Chondrocyte (in vitro differentiated cells): ENCODE measurements at regions not wholly inside any gene's neighbourhood (a gene's known extent, or its start where the extent isn't known, plus 50 kb on each side); places are given as distances from the start of the nearest gene placed in this dataset.
"Not testable (repeated sequence)": the region's sequence is repeated elsewhere in the genome, so short reads cannot be mapped to it uniquely, and the experiment has no call there.

Source experiments
- DNase-seq: peaks from one replicate; pipeline ENCODE4 v3.0.0; 2021; ENCODE audit warnings: mixed read lengths, low spot score
- H3K27ac Mint-ChIP-seq: one replicate; pipeline ENCODE4 v1.8.0; 2021; ENCODE audit warnings: mild to moderate bottlenecking, moderate library complexity, mixed read lengths; ENCODE audit not compliant: unreplicated experiment
- H3K27me3 Mint-ChIP-seq: 2 replicates; pipeline ENCODE4 v1.8.0; 2021; ENCODE audit warnings: low read depth, mixed read lengths
- H3K36me3 Mint-ChIP-seq: 2 replicates; pipeline ENCODE4 v1.8.0; 2021; ENCODE audit warnings: low read depth, mixed read lengths
- H3K4me1 Mint-ChIP-seq: 2 replicates; pipeline ENCODE4 v1.8.0; 2021; ENCODE audit warnings: low read depth, mild to moderate bottlenecking, mixed read lengths
- H3K4me3 Mint-ChIP-seq: one replicate; pipeline ENCODE4 v1.8.0; 2021; ENCODE audit warnings: mild to moderate bottlenecking, moderate library complexity, mixed read lengths; ENCODE audit not compliant: unreplicated experiment
- H3K9me3 Mint-ChIP-seq: 2 replicates; pipeline ENCODE4 v1.8.0; 2021; ENCODE audit warnings: low read depth, mixed read lengths
- CTCF ChIP-seq: fragments of 200-600 bp; sonication (generic); IDR thresholded peaks from 2 replicates; pipeline ENCODE4 v1.5.0; 2021; ENCODE audit warnings: antibody characterized with exemption, mild to moderate bottlenecking, moderate library complexity

GRCh38 chr1:194420706-194421105, 1234.3 kb upstream of the B3GALT2 start:
- DNase-seq, result no peak
- Mint-ChIP-seq H3K9me3 (peaks cover 10% of the 10 kb centered on the region), H3K27ac (no peak overlapping the region), H3K4me3 (no peak overlapping the region), H3K4me1 (no peaks in the 10 kb centered on the region), H3K27me3 (no peaks in the 10 kb centered on the region), H3K36me3 (no peaks in the 10 kb centered on the region)
- no peak for TF ChIP-seq CTCF

GRCh38 chr1:194419721-194420120, 1233.3 kb upstream of the B3GALT2 start:
- Mint-ChIP-seq H3K36me3 (peaks cover 2% of the 10 kb centered on the region), H3K27ac (no peak overlapping the region), H3K9me3 (peaks cover 12% of the 10 kb centered on the region), H3K4me3 (no peak overlapping the region), H3K27me3 (no peaks in the 10 kb centered on the region), H3K4me1 (no peaks in the 10 kb centered on the region)
- TF ChIP-seq CTCF, result no peak
- DNase-seq, result no peak

GRCh38 chr1:194410756-194411155, 1224.3 kb upstream of the B3GALT2 start:
- no peak overlapping the region for H3K27ac Mint-ChIP-seq
- TF ChIP-seq CTCF, result no peak
- no peak for DNase-seq
- no peaks in the 10 kb centered on the region for H3K4me1 Mint-ChIP-seq
- no peak overlapping the region for H3K4me3 Mint-ChIP-seq
- peaks cover 13% of the 10 kb centered on the region for H3K9me3 Mint-ChIP-seq
- no peaks in the 10 kb centered on the region for H3K27me3 Mint-ChIP-seq
- H3K36me3 Mint-ChIP-seq, result peaks cover 3% of the 10 kb centered on the region

DNA sequence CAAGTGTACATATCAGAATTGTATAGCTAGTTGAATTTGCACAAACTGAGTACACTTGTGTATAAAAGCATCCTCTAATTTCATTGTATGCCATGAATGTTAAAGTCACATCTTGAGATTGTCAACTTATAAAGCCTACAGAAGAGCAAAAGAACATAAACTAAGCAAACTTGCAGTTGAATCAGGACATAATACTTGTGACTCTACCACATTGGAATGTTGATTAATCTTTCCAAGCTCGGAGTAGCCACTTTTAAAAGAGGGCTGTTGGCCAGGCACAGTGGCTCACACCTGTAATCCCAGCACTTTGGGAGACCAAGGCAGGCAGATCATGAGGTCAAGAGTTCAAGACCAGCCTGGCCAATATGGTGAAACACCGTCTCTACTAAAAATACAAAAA, 1220.8 kb upstream of the B3GALT2 start:
- not testable (repeated sequence) for H3K27me3 Mint-ChIP-seq, H3K27ac Mint-ChIP-seq, H3K36me3 Mint-ChIP-seq, H3K9me3 Mint-ChIP-seq, H3K4me3 Mint-ChIP-seq, DNase-seq, H3K4me1 Mint-ChIP-seq

DNA sequence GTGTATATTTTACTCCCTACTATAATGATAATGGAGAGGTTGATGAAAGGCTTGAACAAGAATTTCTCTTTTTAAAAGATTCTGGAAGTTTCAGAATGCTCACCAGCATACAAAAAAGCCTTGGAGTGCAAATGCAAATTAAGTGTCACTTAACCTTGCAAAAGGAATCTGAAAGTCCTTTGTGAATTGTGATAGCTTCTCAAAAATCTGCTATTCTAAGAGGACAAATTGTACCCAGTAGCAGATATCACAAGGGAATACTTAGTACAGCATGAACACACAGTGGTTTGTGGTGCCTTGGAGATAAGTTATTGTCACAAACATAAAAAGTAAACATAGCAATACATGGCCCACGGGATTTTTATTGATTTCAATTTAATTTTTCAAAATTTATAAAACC, 1208.3 kb upstream of the B3GALT2 start:
- H3K9me3 Mint-ChIP-seq, result peaks cover 9% of the 10 kb centered on the region
- H3K27ac Mint-ChIP-seq, result no peak overlapping the region
- H3K27me3 Mint-ChIP-seq, result no peaks in the 10 kb centered on the region
- DNase-seq, result no peak
- H3K4me1 Mint-ChIP-seq, result no peaks in the 10 kb centered on the region
- H3K36me3 Mint-ChIP-seq, result no peaks in the 10 kb centered on the region
- H3K4me3 Mint-ChIP-seq, result no peak overlapping the region
- TF ChIP-seq CTCF, result no peak

GRCh38 chr1:194387531-194387930, 1201.1 kb upstream of the B3GALT2 start:
- DNase-seq, result no peak
- Mint-ChIP-seq H3K36me3 (no peaks in the 10 kb centered on the region), H3K27me3 (no peaks in the 10 kb centered on the region), H3K27ac (no peak overlapping the region), H3K4me3 (no peak overlapping the region), H3K4me1 (no peaks in the 10 kb centered on the region), H3K9me3 (peaks cover 4% of the 10 kb centered on the region)
- TF ChIP-seq CTCF, result no peak
